HCT116 (cell line): ENCODE measurements at regions not wholly inside any gene's neighbourhood (a gene's known extent, or its start where the extent isn't known, plus 50 kb on each side); places are given as distances from the start of the nearest gene placed in this dataset.

ENCODE experiments used
- ATAC-seq: fragments of 200-7000 bp; cut with Tn5 transposase; 2 replicates; pipeline ENCODE4 v1.9.1; 2020; ENCODE audit warnings: mild to moderate bottlenecking, moderate library complexity
- BruUV-seq: library from RNA; stranded (reverse); fragments of 400-500 nt; replicated peaks from 2 replicates; lab custom pipeline; 2021; lab: Mats Ljungman, UMichigan
- CTCF ChIA-PET: fragments of 300-600 bp; sonication (Branson Sonifier 250); formaldehyde crosslinking; loops from one replicate; lab custom pipeline; 2021; ENCODE audit warnings: antibody characterized with exemption; lab: Charles Lee
- POLR2A ChIA-PET: fragments of 300-600, 350-600 bp; sonication (Branson Sonifier 250); formaldehyde crosslinking; loops from one replicate; lab custom pipeline; 2021; ENCODE audit warnings: antibody characterized with exemption; lab: Charles Lee
- RAD21 ChIA-PET, 2 experiments: fragments of 300-600 bp; sonication (Branson Sonifier 250); formaldehyde crosslinking; loops; one replicate each; lab custom pipeline; 2023; ENCODE audit warnings: low total read pairs in 2 of 2; ENCODE audit not compliant: uncharacterized antibody in 2 of 2, unreplicated experiment in 2 of 2, low non-redundant PET in 1 of 2; lab: Charles Lee
- DNase-seq: peaks from one replicate; pipeline ENCODE4 v3.0.0-alpha.2; 2010; ENCODE audit warnings: low read depth, low spot score
- H2AFZ ChIP-seq: fragments of 200-600 bp; shearing (Covaris generic), sonication (generic); 2 replicates; pipeline ENCODE4 v1.6.1; 2017; ENCODE audit warnings: low read depth, mixed run types, mixed read lengths, antibody characterized with exemption, low read length; ENCODE audit not compliant: poor library complexity, severe bottlenecking
- H3K27ac ChIP-seq: 2 replicates; pipeline ENCODE4 v1.5.1; 2012; ENCODE audit warnings: low read depth, low read length
- H3K27me3 ChIP-seq: fragments of 200-600 bp; sonication (generic); 2 replicates; pipeline ENCODE4 v1.6.1; 2016; ENCODE audit warnings: mixed run types, low read length, mixed read lengths; ENCODE audit not compliant: insufficient read depth
- H3K36me3 ChIP-seq, 2 experiments: fragments of 200-500 bp in 1 of 2; fragments of 200-600 bp in 1 of 2; sonication (Bioruptor generic) in 1 of 2; sonication (generic) in 1 of 2; 2 replicates each; pipeline versions ENCODE4 v1.5.1 to v1.6.1; 2014 to 2016; ENCODE audit warnings: low read length in 2 of 2, inconsistent platforms in 1 of 2, mixed read lengths in 1 of 2, mixed run types in 1 of 2; ENCODE audit not compliant: insufficient read depth in 2 of 2, control insufficient read depth in 1 of 2
- H3K4me1 ChIP-seq, 2 experiments: fragments of 200-600 bp in 1 of 2; sonication (generic) in 1 of 2; 2 replicates each; pipeline versions ENCODE4 v1.5.1 to v1.6.1; 2012 to 2017; ENCODE audit warnings: low read length in 2 of 2, inconsistent platforms in 1 of 2, mild to moderate bottlenecking in 1 of 2, mixed read lengths in 1 of 2, mixed run types in 1 of 2, moderate library complexity in 1 of 2; ENCODE audit not compliant: insufficient read depth in 2 of 2, control insufficient read depth in 1 of 2
- H3K4me2 ChIP-seq: fragments of 200-600 bp; sonication (generic); 2 replicates; pipeline ENCODE4 v1.6.1; 2017; ENCODE audit warnings: mixed run types, low read length, mixed read lengths
- H3K4me3 ChIP-seq, 2 experiments: fragments of 200-600 bp in 1 of 2; sonication (generic) in 1 of 2; replicated peaks in 1 of 2; 2 replicates each; pipeline ENCODE4 v1.5.1; 2011 to 2016; ENCODE audit warnings: low read length in 2 of 2, control low read depth in 1 of 2, low read depth in 1 of 2, mild to moderate bottlenecking in 1 of 2, mixed read lengths in 1 of 2, mixed run types in 1 of 2
- H3K79me2 ChIP-seq: fragments of 200-600 bp; sonication (generic); 2 replicates; pipeline ENCODE4 v1.6.1; 2017; ENCODE audit warnings: mild to moderate bottlenecking, mixed run types, low read length, moderate library complexity, mixed read lengths; ENCODE audit not compliant: insufficient read depth
- H3K9ac ChIP-seq: fragments of 200-600 bp; sonication (generic); 2 replicates; pipeline ENCODE4 v1.6.1; 2016; ENCODE audit warnings: low read length, mixed read lengths
- H3K9me2 ChIP-seq: fragments of 200-600 bp; sonication (generic), shearing (Covaris generic); 2 replicates; pipeline ENCODE4 v1.6.1; 2017; ENCODE audit warnings: mixed run types, mild to moderate bottlenecking, moderate library complexity; ENCODE audit not compliant: insufficient read depth
- H3K9me3 ChIP-seq, 2 experiments: fragments of 200-500 bp in 1 of 2; fragments of 200-600 bp in 1 of 2; sonication (Bioruptor generic) in 1 of 2; sonication (generic) in 1 of 2; 2 replicates each; pipeline ENCODE4 v1.6.1; 2014 to 2017; ENCODE audit warnings: low read length in 2 of 2, mixed read lengths in 2 of 2, inconsistent platforms in 1 of 2, low read depth in 1 of 2, mild to moderate bottlenecking in 1 of 2, mixed run types in 1 of 2, moderate library complexity in 1 of 2; ENCODE audit not compliant: control insufficient read depth in 1 of 2, insufficient read depth in 1 of 2
- H4K20me1 ChIP-seq: fragments of 200-600 bp; sonication (generic), shearing (Covaris generic); 2 replicates; pipeline ENCODE4 v1.6.1; 2017; ENCODE audit warnings: mixed run types, mild to moderate bottlenecking, moderate library complexity; ENCODE audit not compliant: insufficient read depth
- CEBPB ChIP-seq: IDR thresholded peaks from 2 replicates; pipeline ENCODE4 v1.6.1; 2012; ENCODE audit warnings: low read depth
- ELF1 ChIP-seq: IDR thresholded peaks from 2 replicates; pipeline ENCODE4 v1.6.1; 2012; ENCODE audit warnings: low read depth, borderline replicate concordance
- FOSL1 ChIP-seq: IDR thresholded peaks from 2 replicates; pipeline ENCODE4 v1.6.1; 2012; ENCODE audit warnings: low read depth
- JUND ChIP-seq: IDR thresholded peaks from 2 replicates; pipeline ENCODE4 v1.6.1; 2012
- POLR2AphosphoS5 ChIP-seq: IDR thresholded peaks from 2 replicates; pipeline ENCODE4 v1.6.1; 2011; ENCODE audit warnings: mild to moderate bottlenecking, low read depth, low read length, moderate library complexity
- SP1 ChIP-seq: IDR thresholded peaks from 2 replicates; pipeline ENCODE4 v1.6.1; 2012; ENCODE audit warnings: low read depth
- SRF ChIP-seq: IDR thresholded peaks from 2 replicates; pipeline ENCODE4 v1.6.1; 2012; ENCODE audit warnings: low read depth
- TCF7L2 ChIP-seq: IDR thresholded peaks from 2 replicates; pipeline ENCODE4 v1.7.0; 2011; ENCODE audit warnings: borderline replicate concordance, inconsistent platforms; ENCODE audit not compliant: insufficient read depth, insufficient read length; ENCODE audit errors: extremely low read depth
- intact Hi-C: fragments of 100-400 bp; cut with micrococcal nuclease; formaldehyde crosslinking; loops from 2 replicates; pipeline ENCODE4 v1.10.0; 2022
- TF ChIP-seq, protein P1 (sequence below): IDR thresholded peaks from 2 replicates; pipeline ENCODE4 v1.6.1; 2012
- TF ChIP-seq, protein P2 (sequence below): IDR thresholded peaks from 2 replicates; pipeline ENCODE4 v1.6.1; 2012
- TF ChIP-seq, protein P3 (sequence below), 3 experiments: fragments of 200-600 bp in 1 of 3; sonication (generic) in 1 of 3; IDR thresholded peaks in 2 of 3; conservative IDR thresholded peaks in 1 of 3; 2 replicates each; pipeline ENCODE4 v1.5.1; 2012 to 2017; ENCODE audit warnings: low read depth in 2 of 3, low read length in 2 of 3, antibody characterized with exemption in 1 of 3, borderline replicate concordance in 1 of 3, control low read depth in 1 of 3, mild to moderate bottlenecking in 1 of 3, mixed read lengths in 1 of 3, mixed run types in 1 of 3, moderate library complexity in 1 of 3; ENCODE audit not compliant: insufficient read depth in 1 of 3

DNA sequence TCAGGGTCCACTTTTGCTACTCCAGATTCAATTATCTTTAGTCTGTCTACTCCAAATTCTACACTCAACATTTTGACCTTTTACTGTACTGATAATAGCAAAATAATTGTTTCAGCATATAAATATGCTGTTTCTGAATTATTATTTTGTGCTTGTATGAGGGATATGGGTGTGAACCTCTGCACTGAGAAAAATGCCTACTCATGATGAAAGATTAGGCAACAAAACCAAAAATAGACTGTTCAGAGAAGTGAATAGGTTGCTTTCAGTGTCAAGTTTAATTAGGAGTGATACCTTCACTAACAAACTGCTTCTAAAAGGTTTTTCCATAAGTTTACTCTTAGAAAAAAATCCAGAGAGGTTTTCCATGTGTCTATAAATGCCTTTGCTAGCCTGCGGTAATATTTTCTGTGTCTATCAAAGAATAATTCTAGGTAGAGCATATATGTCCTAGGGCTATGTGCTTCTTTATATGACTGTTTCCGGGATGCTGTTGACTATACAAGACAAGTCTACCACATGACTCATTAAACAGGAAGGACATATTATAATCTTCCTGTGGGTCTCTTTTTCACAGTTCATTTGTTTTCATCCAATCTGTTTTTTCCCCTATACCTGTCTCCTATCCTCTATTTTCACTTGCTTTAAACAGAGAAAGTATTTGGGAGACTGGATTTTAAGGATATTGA is 218.5 kb upstream of the TTC14 start (continued):
- TF ChIP-seq JUND, result no peak

DNA sequence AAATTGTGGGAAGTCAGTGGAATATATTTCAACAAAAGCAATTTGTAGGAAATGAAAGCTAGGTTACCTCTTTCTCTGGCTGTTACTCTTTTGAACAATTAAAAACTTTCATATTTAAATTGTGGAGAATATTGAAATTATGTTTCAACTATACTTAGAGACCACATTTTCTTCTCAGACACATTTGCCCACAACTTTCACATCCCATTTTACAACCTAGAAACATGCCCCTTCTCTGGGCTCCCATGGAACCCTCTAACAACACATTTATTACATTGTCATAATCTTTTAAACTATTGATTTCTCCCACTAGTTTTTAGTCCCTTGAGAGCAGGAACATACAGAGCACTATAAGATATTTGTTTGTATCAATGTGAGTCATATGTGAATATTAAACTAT is 211.7 kb upstream of the TTC14 start:
- POLR2A ChIA-PET, result no interaction called here

More for the DNA sequence above, 211.7 kb upstream of the TTC14 start:
- Histone ChIP-seq H3K4me1 (no peaks in the 10 kb centered on the region), H3K4me2 (no peak overlapping the region), H3K27ac (no peak overlapping the region), H3K9ac (no peak overlapping the region), H3K9me3 (no peaks in the 10 kb centered on the region), H3K4me3 (no peak overlapping the region), H3K36me3 (no peaks in the 10 kb centered on the region), H2AFZ (no peak overlapping the region), H3K27me3 (no peaks in the 10 kb centered on the region), H4K20me1 (no peaks in the 10 kb centered on the region), H3K9me2 (no peaks in the 10 kb centered on the region), H3K79me2 (no peaks in the 10 kb centered on the region)
- no peak for TF ChIP-seq POLR2AphosphoS5
- TF ChIP-seq, protein P1, sequence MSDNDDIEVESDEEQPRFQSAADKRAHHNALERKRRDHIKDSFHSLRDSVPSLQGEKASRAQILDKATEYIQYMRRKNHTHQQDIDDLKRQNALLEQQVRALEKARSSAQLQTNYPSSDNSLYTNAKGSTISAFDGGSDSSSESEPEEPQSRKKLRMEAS, result no peak
- TF ChIP-seq, protein P2, sequence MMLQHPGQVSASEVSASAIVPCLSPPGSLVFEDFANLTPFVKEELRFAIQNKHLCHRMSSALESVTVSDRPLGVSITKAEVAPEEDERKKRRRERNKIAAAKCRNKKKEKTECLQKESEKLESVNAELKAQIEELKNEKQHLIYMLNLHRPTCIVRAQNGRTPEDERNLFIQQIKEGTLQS, result no peak
- no peak for TF ChIP-seq SP1
- TF ChIP-seq TCF7L2, result no peak
- TF ChIP-seq CEBPB, result no peak
- TF ChIP-seq, protein P3, sequence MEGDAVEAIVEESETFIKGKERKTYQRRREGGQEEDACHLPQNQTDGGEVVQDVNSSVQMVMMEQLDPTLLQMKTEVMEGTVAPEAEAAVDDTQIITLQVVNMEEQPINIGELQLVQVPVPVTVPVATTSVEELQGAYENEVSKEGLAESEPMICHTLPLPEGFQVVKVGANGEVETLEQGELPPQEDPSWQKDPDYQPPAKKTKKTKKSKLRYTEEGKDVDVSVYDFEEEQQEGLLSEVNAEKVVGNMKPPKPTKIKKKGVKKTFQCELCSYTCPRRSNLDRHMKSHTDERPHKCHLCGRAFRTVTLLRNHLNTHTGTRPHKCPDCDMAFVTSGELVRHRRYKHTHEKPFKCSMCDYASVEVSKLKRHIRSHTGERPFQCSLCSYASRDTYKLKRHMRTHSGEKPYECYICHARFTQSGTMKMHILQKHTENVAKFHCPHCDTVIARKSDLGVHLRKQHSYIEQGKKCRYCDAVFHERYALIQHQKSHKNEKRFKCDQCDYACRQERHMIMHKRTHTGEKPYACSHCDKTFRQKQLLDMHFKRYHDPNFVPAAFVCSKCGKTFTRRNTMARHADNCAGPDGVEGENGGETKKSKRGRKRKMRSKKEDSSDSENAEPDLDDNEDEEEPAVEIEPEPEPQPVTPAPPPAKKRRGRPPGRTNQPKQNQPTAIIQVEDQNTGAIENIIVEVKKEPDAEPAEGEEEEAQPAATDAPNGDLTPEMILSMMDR (IDR thresholded peaks at IDR 0.05 in 2 of 3, conservative IDR thresholded peaks at IDR 0.05 in 1 of 3; ENCODE audit: borderline replicate concordance in 1 of 3, insufficient read depth in 1 of 3, low read depth in 2 of 3, low read length in 2 of 3), result no peak
- TF ChIP-seq FOSL1, result no peak
- no peak for TF ChIP-seq SRF
- no peak for TF ChIP-seq ELF1
- intact Hi-C loops, result no loop called here
- CTCF ChIA-PET, result no interaction called here
- RAD21 ChIA-PET, result no interaction called here
- ATAC-seq, result no peak
- DNase-seq, result no peak
- BruUV-seq, result no TSS peak
